Body of pancreas (tissue), 4 donors: ENCODE measurements at regions not wholly inside any gene's neighbourhood (a gene's known extent, or its start where the extent isn't known, plus 50 kb on each side); places are given as distances from the start of the nearest gene placed in this dataset.

ENCODE experiments used
- ATAC-seq: fragments of 150-250 bp; one replicate; pipeline ENCODE4 v1.9.1; 2016
- DNase-seq, 4 donors: peaks; one replicate each; pipeline ENCODE4 v3.0.0-alpha.2; 2019
- H3K27ac ChIP-seq, 4 donors: fragments of 200-600 bp; sonication (generic); 1 replicate in 3 of 4; 2 replicates in 1 of 4; pipeline versions ENCODE4 v1.5.1 to v1.6.1; 2016 to 2019; ENCODE audit warnings: mild to moderate bottlenecking in 1 of 4, mixed read lengths in 1 of 4, moderate library complexity in 1 of 4
- H3K27me3 ChIP-seq, 2 donors: fragments of 200-600 bp; sonication (generic); one replicate each; pipeline ENCODE4 v1.6.0; 2016; ENCODE audit warnings: mild to moderate bottlenecking in 1 of 2
- H3K36me3 ChIP-seq, 2 donors: fragments of 200-600 bp; sonication (generic); replicated peaks in 1 of 2; 2 replicates each; pipeline ENCODE4 v1.5.1; 2016; ENCODE audit warnings: low read depth in 2 of 2; ENCODE audit not compliant: insufficient read depth in 1 of 2
- H3K4me1 ChIP-seq: fragments of 200-600 bp; sonication (generic); one replicate; pipeline ENCODE4 v1.6.0; 2016
- H3K4me3 ChIP-seq, 2 donors: fragments of 200-600 bp; sonication (generic); 1 replicate in 1 of 2; 2 replicates in 1 of 2; pipeline ENCODE4 v1.5.1; 2016 to 2019
- H3K9me3 ChIP-seq, 3 donors: fragments of 200-600 bp; sonication (generic); 1 replicate in 2 of 3; 2 replicates in 1 of 3; pipeline ENCODE4 v1.5.1; 2016
- CTCF ChIP-seq, 7 experiments: fragments of 450-650 bp in 4 of 7; fragments of 200-600 bp in 3 of 7; sonication (generic) in 3 of 7; IDR thresholded peaks; one replicate each; pipeline ENCODE4 v1.5.1; 2016 to 2019; ENCODE audit warnings: antibody characterized with exemption in 7 of 7
- POLR2A ChIP-seq, 3 donors: fragments of 450-650 bp; IDR thresholded peaks; one replicate each; pipeline ENCODE4 v1.6.1; 2016; ENCODE audit warnings: antibody characterized with exemption in 3 of 3, mild to moderate bottlenecking in 2 of 3
- WGBS, 2 donors: methylation state at CpG; one replicate each; pipeline ENCODE4 v1.1.5; 2017; 5-methylcytosine and 5-hydroxymethylcytosine counted together
- intact Hi-C: fragments of 100-400 bp; cut with DNase I; formaldehyde crosslinking; loops from one replicate; pipeline ENCODE4 v1.15.1; 2023

- H3K36me3 ChIP-seq = no peaks in the 10 kb centered on the region
- no peaks in the 10 kb centered on the region for H3K4me1 ChIP-seq
- no peak for TF ChIP-seq POLR2A (IDR thresholded peaks at IDR 0.05)
- intact Hi-C loops = no loop called here
- H3K27ac ChIP-seq = no peak overlapping the region
- H3K9me3 ChIP-seq = no peaks in the 10 kb centered on the region
- no peak overlapping the region for H3K4me3 ChIP-seq
- no peaks in the 10 kb centered on the region for H3K27me3 ChIP-seq
- ATAC-seq (no peak), DNase-seq (no peak)
- 69 to 71% methylated on average over 3 of the region's 3 CpGs for WGBS, 2 donors
These were observed 489.2 kb upstream of the ARGLU1 start for GRCh38 chr13:107057028-107057631.

DNA sequence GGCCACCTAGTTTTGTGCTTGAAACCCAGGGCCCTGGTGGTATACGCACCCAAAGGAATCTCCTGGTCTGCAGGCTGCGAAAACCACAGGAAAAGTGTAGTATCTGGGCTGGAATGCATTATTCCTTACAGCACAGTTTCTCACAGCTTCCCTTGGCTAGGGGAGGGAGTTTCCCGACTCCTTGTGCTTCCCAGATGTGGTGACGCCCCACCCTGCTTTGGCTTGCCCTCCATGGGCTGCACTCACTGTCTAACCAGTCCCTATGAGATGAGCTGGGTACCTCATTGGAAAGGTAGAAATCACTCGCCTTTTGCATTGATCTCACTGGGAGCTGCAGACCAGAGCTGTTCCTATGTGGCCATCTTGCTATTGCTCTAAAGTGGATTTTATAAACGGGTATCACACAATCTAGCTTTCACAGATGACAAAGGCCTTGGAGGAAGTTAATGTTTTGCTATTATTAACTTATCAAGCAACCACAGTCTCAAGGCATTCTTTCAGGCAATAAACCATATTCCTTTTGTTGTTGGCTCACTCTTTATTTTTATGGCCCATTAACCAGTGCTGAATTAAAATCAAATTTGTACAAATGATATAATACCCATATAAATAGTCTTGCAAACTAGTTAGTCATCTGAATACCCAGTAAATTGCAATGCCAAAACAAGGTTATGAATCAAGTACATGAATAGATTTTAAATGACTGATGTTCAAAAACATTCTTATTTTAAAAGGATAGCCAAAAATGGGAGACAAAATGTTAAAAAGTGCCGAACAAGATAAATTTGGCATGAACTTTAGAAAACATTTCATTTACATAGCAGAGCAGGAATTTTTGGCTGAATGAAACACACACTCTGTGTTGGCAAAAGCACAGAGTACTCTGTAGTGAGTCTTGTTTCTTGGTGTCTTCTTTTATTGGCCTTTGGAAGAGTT, 475.4 kb upstream of the ARGLU1 start:
- Histone ChIP-seq H3K4me1 (peaks cover 11% of the 10 kb centered on the region), H3K9me3 (no peaks in the 10 kb centered on the region), H3K4me3 (no peak overlapping the region), H3K36me3 (no peaks in the 10 kb centered on the region), H3K27ac (peak overlapping the region in 1 of 4 donors; percentile 16), H3K27me3 (no peaks in the 10 kb centered on the region)
- 46 to 48% methylated on average over 4 to 7 of the region's 7 CpGs for WGBS, 2 donors
- intact Hi-C loops = no loop called here
- DNase-seq (peak in 1 of 4 donors; percentile 6), ATAC-seq (peak; percentile 89)
- no peak for TF ChIP-seq CTCF (IDR thresholded peaks at IDR 0.05)
- no peak for TF ChIP-seq POLR2A (IDR thresholded peaks at IDR 0.05)

- ATAC-seq = no peak
- Histone ChIP-seq H3K36me3 (no peaks in the 10 kb centered on the region), H3K4me1 (no peaks in the 10 kb centered on the region), H3K9me3 (no peaks in the 10 kb centered on the region), H3K4me3 (no peak overlapping the region), H3K27me3 (no peaks in the 10 kb centered on the region), H3K27ac (no peak overlapping the region)
- 39 to 45% methylated on average over 2 of the region's 2 CpGs for WGBS, 2 donors
- DNase-seq = no peak
- TF ChIP-seq CTCF (IDR thresholded peaks at IDR 0.05) = no peak
- no peak for TF ChIP-seq POLR2A (IDR thresholded peaks at IDR 0.05)
- intact Hi-C loops = no loop called here
These were observed 467.8 kb upstream of the ARGLU1 start for GRCh38 chr13:107035778-107036177.

DNA sequence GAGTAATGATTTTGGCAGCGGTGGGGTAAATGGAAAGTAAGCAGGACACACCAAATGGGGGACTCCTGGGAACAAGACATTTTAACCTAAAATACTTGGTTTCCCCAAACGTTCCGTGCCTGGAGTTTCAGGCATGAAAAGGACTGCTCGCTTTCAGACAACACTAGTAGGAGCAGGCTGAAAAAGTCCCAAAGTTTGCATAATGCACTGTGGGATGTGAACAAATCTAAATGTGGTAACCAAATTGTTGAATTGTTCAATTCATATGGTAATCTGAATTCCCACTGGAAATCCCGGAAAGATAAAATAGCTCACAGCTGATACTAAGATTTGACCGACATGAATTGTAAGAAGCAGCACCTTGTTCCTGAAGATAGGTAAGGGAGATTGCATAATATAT, 467.2 kb upstream of the ARGLU1 start:
- no peaks in the 10 kb centered on the region for H3K4me1 ChIP-seq
- H3K27me3 ChIP-seq = no peaks in the 10 kb centered on the region
- 68 to 78% methylated on average over 6 of the region's 6 CpGs for WGBS, 2 donors

More for the DNA sequence above, 467.2 kb upstream of the ARGLU1 start:
- Histone ChIP-seq H3K36me3 (no peaks in the 10 kb centered on the region), H3K27ac (no peak overlapping the region), H3K4me3 (no peak overlapping the region), H3K9me3 (no peaks in the 10 kb centered on the region)
- ATAC-seq (no peak), DNase-seq (no peak)
- TF ChIP-seq POLR2A (IDR thresholded peaks at IDR 0.05) = no peak
- no peak for TF ChIP-seq CTCF (IDR thresholded peaks at IDR 0.05)
- intact Hi-C loops = no loop called here
